PC-3 (cell line): ENCODE measurements at regions not wholly inside any gene's neighbourhood (a gene's known extent, or its start where the extent isn't known, plus 50 kb on each side); places are given as distances from the start of the nearest gene placed in this dataset.

Source experiments
- CTCF ChIP-seq: fragments of 300-600 bp; sonication (generic); conservative IDR thresholded peaks from 2 replicates; pipeline ENCODE4 v1.5.1; 2017; ENCODE audit warnings: antibody characterized with exemption, low read depth, mild to moderate bottlenecking, low read length
- EZH2 ChIP-seq: fragments of 300-600 bp; sonication (generic); IDR thresholded peaks from one replicate; pipeline ENCODE4 v1.6.1; 2017; ENCODE audit warnings: antibody characterized with exemption, mild to moderate bottlenecking, low read length; ENCODE audit not compliant: unreplicated experiment

DNA sequence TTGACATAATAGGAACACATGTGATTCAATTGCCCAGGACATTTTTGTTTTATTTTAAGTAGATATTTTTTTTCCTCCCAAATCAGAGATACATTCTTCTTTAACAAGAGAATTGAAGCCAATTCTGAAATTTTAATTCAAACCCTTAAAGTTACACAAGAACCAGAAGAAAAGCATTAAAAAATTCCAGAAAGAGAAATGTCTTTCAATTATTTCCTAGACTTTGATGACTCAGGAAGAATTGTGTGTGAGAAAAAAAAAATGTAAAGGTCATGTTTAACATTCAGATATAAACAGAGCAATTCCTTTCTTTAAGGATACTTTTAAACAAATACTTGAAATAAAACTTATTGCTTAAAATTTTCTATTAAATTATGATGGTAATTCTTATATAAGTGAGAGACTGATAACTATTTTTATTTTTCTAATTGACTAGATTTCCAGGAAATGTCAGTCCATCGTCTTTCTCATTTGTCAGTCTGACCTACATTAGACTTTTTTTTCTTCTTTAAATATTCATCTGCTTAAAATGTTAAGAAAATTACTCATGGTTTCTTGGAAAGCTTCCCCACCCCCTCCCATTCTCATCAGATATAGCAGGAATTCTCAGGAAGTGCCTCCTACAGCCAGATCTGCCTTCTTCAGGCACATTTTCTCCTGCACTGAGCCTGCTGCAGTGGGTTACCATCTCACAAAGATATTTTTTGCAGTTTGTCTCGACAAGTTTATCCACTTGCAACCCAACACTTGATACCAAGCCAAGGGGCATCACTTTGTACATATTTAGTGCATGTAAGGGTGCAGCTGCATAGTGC lies 261.8 kb upstream of the CBLB start:
- TF ChIP-seq EZH2 (no peak), CTCF (no peak)
